PC-3 (cell line): ENCODE measurements at regions not wholly inside any gene's neighbourhood (a gene's known extent, or its start where the extent isn't known, plus 50 kb on each side); places are given as distances from the start of the nearest gene placed in this dataset.
A peak's percentile ranks its signal among the peaks of the same experiment; 100 is the strongest.

Experiments used
- ATAC-seq: fragments of 200-7000 bp; cut with Tn5 transposase; 2 replicates; pipeline ENCODE4 v1.9.1; 2020; ENCODE audit warnings: mild to moderate bottlenecking, moderate library complexity
- BruUV-seq: library from RNA; stranded (reverse); fragments of 400-500 nt; replicated peaks from 2 replicates; lab custom pipeline; 2021; lab: Mats Ljungman, UMichigan
- CTCF ChIA-PET: fragments of 300-600 bp; sonication (Branson Sonifier 250); formaldehyde crosslinking; loops from one replicate; lab custom pipeline; 2022; ENCODE audit warnings: antibody characterized with exemption; lab: Charles Lee
- POLR2A ChIA-PET: fragments of 300-600 bp; sonication (Branson Sonifier 250); formaldehyde crosslinking; loops from one replicate; lab custom pipeline; 2022; ENCODE audit warnings: antibody characterized with exemption; ENCODE audit not compliant: unreplicated experiment; lab: Charles Lee
- DNase-seq: peaks from one replicate; pipeline ENCODE4 v3.0.0-alpha.2; 2015
- H2AFZ ChIP-seq: fragments of 300-600 bp; sonication (generic); 2 replicates; pipeline ENCODE4 v1.6.0; 2016; ENCODE audit warnings: antibody characterized with exemption, low read length
- H3F3A ChIP-seq: fragments of 300-600 bp; sonication (generic); one replicate; pipeline ENCODE4 v1.6.0; 2017; ENCODE audit warnings: antibody characterized with exemption, low read length, control low read depth, mild to moderate bottlenecking; ENCODE audit not compliant: unreplicated experiment
- H3K27ac ChIP-seq: fragments of 300-600 bp; sonication (generic); 2 replicates; pipeline ENCODE4 v1.5.1; 2016; ENCODE audit warnings: mild to moderate bottlenecking, low read length
- H3K27me3 ChIP-seq: fragments of 300-600 bp; sonication (generic); 2 replicates; pipeline ENCODE4 v1.6.1; 2016; ENCODE audit warnings: low read length, mixed read lengths
- H3K36me3 ChIP-seq: fragments of 300-600 bp; sonication (generic); 2 replicates; pipeline ENCODE4 v1.6.1; 2016; ENCODE audit warnings: low read depth, mixed run types, low read length, mixed read lengths
- H3K4me1 ChIP-seq: fragments of 300-600 bp; sonication (generic); 2 replicates; pipeline ENCODE4 v1.5.1; 2016; ENCODE audit warnings: low read length; ENCODE audit not compliant: insufficient read depth
- H3K4me2 ChIP-seq: fragments of 300-600 bp; sonication (generic); 2 replicates; pipeline ENCODE4 v1.6.0; 2016; ENCODE audit warnings: low read length
- H3K4me3 ChIP-seq: fragments of 300-600 bp; sonication (generic); 2 replicates; pipeline ENCODE4 v1.5.1; 2016; ENCODE audit warnings: mild to moderate bottlenecking, low read length, mixed read lengths
- H3K79me2 ChIP-seq: fragments of 300-600 bp; sonication (generic); 2 replicates; pipeline ENCODE4 v1.6.1; 2017; ENCODE audit warnings: low read length, mixed read lengths
- H3K9ac ChIP-seq: fragments of 300-600 bp; sonication (generic); 2 replicates; pipeline ENCODE4 v1.6.0; 2016; ENCODE audit warnings: mild to moderate bottlenecking, low read length
- H3K9me2 ChIP-seq: fragments of 300-600 bp; sonication (generic); replicated peaks from 2 replicates; pipeline ENCODE4 v1.6.1; 2016; ENCODE audit warnings: mixed run types, low read length, mixed read lengths
- H3K9me3 ChIP-seq: fragments of 300-600 bp; sonication (generic); 2 replicates; pipeline ENCODE4 v1.6.1; 2016; ENCODE audit warnings: low read length, mixed read lengths
- H4K20me1 ChIP-seq: fragments of 300-600 bp; sonication (generic); 2 replicates; pipeline ENCODE4 v1.6.1; 2016; ENCODE audit warnings: low read length, mixed read lengths
- EZH2 ChIP-seq: fragments of 300-600 bp; sonication (generic); IDR thresholded peaks from one replicate; pipeline ENCODE4 v1.6.1; 2017; ENCODE audit warnings: antibody characterized with exemption, mild to moderate bottlenecking, low read length; ENCODE audit not compliant: unreplicated experiment
- EZH2phosphoT487 ChIP-seq: fragments of 300-600 bp; sonication (generic); IDR thresholded peaks from 2 replicates; pipeline ENCODE4 v1.6.1; 2018; ENCODE audit warnings: mild to moderate bottlenecking, antibody characterized with exemption, low read length, borderline replicate concordance
- intact Hi-C: fragments of 100-400 bp; cut with micrococcal nuclease; formaldehyde crosslinking; loops from 2 replicates; pipeline ENCODE4 v1.9.0; 2023
- TF ChIP-seq, protein P1 (sequence below): fragments of 300-600 bp; sonication (generic); conservative IDR thresholded peaks from 2 replicates; pipeline ENCODE4 v1.5.1; 2017; ENCODE audit warnings: antibody characterized with exemption, low read depth, mild to moderate bottlenecking, low read length

GRCh38 chr4:42277291-42277690, 120.0 kb upstream of the SHISA3 start:
- Histone ChIP-seq H3K79me2 (no peaks in the 10 kb centered on the region), H2AFZ (no peak overlapping the region), H3K4me2 (peak overlapping the region; percentile 36; the same call in 1 of the 2 replicates), H3K9me2 (no peaks in the 10 kb centered on the region), H3K27ac (peak overlapping the region; percentile 39), H3F3A (no peaks in the 10 kb centered on the region), H3K4me3 (no peak overlapping the region), H3K36me3 (no peaks in the 10 kb centered on the region), H3K9ac (no peak overlapping the region), H3K4me1 (peaks cover 24% of the 10 kb centered on the region), H4K20me1 (no peaks in the 10 kb centered on the region), H3K9me3 (no peaks in the 10 kb centered on the region), H3K27me3 (no peaks in the 10 kb centered on the region)
- BruUV-seq: no TSS peak
- POLR2A ChIA-PET: interaction anchor here (0.5 kb wide), 1 partner anchor 133 kb away, joined by 3 read pairs; no protein-coding TSS in a partner anchor
- TF ChIP-seq, protein P1, sequence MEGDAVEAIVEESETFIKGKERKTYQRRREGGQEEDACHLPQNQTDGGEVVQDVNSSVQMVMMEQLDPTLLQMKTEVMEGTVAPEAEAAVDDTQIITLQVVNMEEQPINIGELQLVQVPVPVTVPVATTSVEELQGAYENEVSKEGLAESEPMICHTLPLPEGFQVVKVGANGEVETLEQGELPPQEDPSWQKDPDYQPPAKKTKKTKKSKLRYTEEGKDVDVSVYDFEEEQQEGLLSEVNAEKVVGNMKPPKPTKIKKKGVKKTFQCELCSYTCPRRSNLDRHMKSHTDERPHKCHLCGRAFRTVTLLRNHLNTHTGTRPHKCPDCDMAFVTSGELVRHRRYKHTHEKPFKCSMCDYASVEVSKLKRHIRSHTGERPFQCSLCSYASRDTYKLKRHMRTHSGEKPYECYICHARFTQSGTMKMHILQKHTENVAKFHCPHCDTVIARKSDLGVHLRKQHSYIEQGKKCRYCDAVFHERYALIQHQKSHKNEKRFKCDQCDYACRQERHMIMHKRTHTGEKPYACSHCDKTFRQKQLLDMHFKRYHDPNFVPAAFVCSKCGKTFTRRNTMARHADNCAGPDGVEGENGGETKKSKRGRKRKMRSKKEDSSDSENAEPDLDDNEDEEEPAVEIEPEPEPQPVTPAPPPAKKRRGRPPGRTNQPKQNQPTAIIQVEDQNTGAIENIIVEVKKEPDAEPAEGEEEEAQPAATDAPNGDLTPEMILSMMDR: no peak
- TF ChIP-seq EZH2phosphoT487 (no peak), EZH2 (no peak)
- DNase-seq (peak; percentile 72), ATAC-seq (0 out of 2 replicates have a peak, but pooled peaks have one; percentile 31)
- CTCF ChIA-PET: interaction anchor here (0.6 kb wide), 1 partner anchor 406 kb away, joined by 4 read pairs; no protein-coding TSS in a partner anchor
- intact Hi-C loops: no loop called here

- Histone ChIP-seq H3F3A (no peaks in the 10 kb centered on the region), H3K4me2 (no peak overlapping the region), H3K4me1 (peaks cover 25% of the 10 kb centered on the region), H3K27me3 (no peaks in the 10 kb centered on the region), H3K79me2 (no peaks in the 10 kb centered on the region), H3K36me3 (no peaks in the 10 kb centered on the region), H3K27ac (no peak overlapping the region), H3K9me3 (no peaks in the 10 kb centered on the region), H3K9me2 (no peaks in the 10 kb centered on the region), H4K20me1 (no peaks in the 10 kb centered on the region), H3K4me3 (no peak overlapping the region), H2AFZ (no peak overlapping the region), H3K9ac (no peak overlapping the region)
- DNase-seq: no peak
- BruUV-seq: no TSS peak
- ChIA-PET POLR2A (no interaction called here), CTCF (interaction anchor here (0.6 kb wide), 1 partner anchor 9 kb away, joined by 6 read pairs; no protein-coding TSS in a partner anchor)
- intact Hi-C loops: no loop called here
- TF ChIP-seq EZH2: no peak
- TF ChIP-seq, protein P1: no peak
- no peak for TF ChIP-seq EZH2phosphoT487
- no peak for ATAC-seq
These were observed 118.5 kb upstream of the SHISA3 start for GRCh38 chr4:42278709-42279324.
